LNCAP (cell line): ENCODE measurements at regions not wholly inside any gene's neighbourhood (a gene's known extent, or its start where the extent isn't known, plus 50 kb on each side); places are given as distances from the start of the nearest gene placed in this dataset.

Experiments
- TF ChIP-seq, protein P1 (sequence below): fragments of 450-650 bp; IDR thresholded peaks from 2 replicates; pipeline ENCODE4 v1.5.1; 2017; ENCODE audit warnings: mild to moderate bottlenecking

- TF ChIP-seq, protein P1, sequence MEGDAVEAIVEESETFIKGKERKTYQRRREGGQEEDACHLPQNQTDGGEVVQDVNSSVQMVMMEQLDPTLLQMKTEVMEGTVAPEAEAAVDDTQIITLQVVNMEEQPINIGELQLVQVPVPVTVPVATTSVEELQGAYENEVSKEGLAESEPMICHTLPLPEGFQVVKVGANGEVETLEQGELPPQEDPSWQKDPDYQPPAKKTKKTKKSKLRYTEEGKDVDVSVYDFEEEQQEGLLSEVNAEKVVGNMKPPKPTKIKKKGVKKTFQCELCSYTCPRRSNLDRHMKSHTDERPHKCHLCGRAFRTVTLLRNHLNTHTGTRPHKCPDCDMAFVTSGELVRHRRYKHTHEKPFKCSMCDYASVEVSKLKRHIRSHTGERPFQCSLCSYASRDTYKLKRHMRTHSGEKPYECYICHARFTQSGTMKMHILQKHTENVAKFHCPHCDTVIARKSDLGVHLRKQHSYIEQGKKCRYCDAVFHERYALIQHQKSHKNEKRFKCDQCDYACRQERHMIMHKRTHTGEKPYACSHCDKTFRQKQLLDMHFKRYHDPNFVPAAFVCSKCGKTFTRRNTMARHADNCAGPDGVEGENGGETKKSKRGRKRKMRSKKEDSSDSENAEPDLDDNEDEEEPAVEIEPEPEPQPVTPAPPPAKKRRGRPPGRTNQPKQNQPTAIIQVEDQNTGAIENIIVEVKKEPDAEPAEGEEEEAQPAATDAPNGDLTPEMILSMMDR, result no peak
These were observed 53.8 kb downstream of the COX7C start for GRCh38 chr5:86671536-86671935.

- TF ChIP-seq, protein P1, result no peak
These were observed 56.3 kb downstream of the COX7C start for GRCh38 chr5:86674069-86674468.

DNA sequence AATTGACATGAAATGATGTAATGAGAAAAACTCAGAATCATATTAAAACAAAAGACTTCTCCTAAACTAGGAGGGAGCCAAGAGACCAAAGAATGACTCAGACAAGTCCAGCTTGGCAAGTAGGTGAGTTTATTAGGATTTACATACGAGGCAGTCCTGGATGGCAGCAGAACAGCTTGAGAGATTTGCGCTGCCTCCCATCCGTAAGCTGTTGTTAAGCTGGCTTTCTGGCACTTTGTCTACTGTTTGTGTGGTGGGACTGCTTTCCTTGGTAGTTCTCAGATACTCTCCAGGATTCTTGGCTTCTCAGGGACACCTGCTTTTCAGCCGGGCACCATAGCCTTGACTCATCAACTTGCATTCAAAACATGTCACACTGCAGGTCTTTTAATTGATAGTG is 57.6 kb downstream of the COX7C start:
- TF ChIP-seq, protein P1, result no peak

GRCh38 chr5:86679529-86679928 is 61.8 kb downstream of the COX7C start:
- TF ChIP-seq, protein P1, result peak; percentile 75

GRCh38 chr5:86679949-86680348 is 62.2 kb downstream of the COX7C start:
- TF ChIP-seq, protein P1, result no peak

DNA sequence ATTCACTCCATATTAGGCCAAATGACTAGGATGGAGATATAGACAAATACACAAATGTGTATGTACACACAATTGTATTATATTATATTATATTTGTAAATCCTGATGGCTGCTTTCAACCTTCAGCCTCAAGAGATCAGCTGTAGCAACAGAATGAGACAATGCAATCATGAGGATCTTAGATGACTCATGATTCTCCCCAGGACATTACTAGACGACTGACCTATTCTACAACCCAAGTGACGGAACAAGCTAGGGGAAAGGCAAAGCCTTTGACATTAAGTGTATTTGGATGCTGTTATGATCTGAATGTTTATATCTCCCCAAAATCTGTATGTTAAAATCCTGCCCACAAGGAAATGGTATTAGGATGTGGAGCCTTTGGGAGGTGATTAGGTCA is 66.5 kb downstream of the COX7C start:
- TF ChIP-seq, protein P1, result no peak

DNA sequence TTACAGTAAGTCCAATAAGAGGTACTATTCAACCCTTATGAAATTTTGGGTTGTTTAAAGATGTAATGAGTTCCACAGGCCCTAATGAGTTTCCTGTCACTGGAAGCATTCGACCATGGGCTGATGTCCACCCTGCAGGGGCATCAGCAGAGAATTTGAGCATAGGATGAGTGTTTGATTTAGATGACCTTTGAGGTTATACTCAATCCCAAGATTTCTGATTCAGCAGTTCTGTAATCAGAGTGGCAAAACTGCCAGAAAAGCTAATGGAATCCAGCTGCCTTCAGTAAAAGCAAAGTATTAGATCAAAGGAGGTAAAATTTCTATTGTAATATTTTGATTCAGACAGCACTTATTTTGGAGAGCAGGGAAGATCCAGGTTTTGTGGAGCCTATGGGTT is 68.3 kb downstream of the COX7C start:
- TF ChIP-seq, protein P1, result no peak

GRCh38 chr5:86688406-86688805 is 70.7 kb downstream of the COX7C start:
- TF ChIP-seq, protein P1, result no peak
